ENCODE measurements at regions not wholly inside any gene's neighbourhood (a gene's known extent, or its start where the extent isn't known, plus 50 kb on each side); places are given as distances from the start of the nearest gene placed in this dataset.

- Mint-ChIP-seq H3K9me3 (no peaks in the 10 kb centered on the region), H3K27me3 (ENCODE audit: insufficient read depth) (peaks cover 60% of the 10 kb centered on the region), H3K4me3 (no peak overlapping the region), H3K36me3 (ENCODE audit: low read depth) (no peaks in the 10 kb centered on the region), H3K4me1 (peaks cover 47% of the 10 kb centered on the region), H3K27ac (no peak overlapping the region)
- Histone ChIP-seq H3K27ac (ENCODE audit: low read depth, low read length) (no peak overlapping the region), H3K27me3 (ENCODE audit: control insufficient read depth, insufficient read depth, low read length, poor library complexity, severe bottlenecking) (peaks cover 100% of the 10 kb centered on the region), H3K9ac (ENCODE audit: extremely low read depth, low read length, poor library complexity, severe bottlenecking) (no peak overlapping the region), H3K4me3 (ENCODE audit: low read length) (no peak overlapping the region), H3K9me3 (ENCODE audit: control insufficient read depth, low read length) (no peaks in the 10 kb centered on the region), H3K4me1 (ENCODE audit: control insufficient read depth, insufficient read depth, low read length) (peaks cover 7% of the 10 kb centered on the region), H3K36me3 (ENCODE audit: control insufficient read depth, insufficient read depth, low read length) (no peaks in the 10 kb centered on the region)
- TF ChIP-seq, protein P1, sequence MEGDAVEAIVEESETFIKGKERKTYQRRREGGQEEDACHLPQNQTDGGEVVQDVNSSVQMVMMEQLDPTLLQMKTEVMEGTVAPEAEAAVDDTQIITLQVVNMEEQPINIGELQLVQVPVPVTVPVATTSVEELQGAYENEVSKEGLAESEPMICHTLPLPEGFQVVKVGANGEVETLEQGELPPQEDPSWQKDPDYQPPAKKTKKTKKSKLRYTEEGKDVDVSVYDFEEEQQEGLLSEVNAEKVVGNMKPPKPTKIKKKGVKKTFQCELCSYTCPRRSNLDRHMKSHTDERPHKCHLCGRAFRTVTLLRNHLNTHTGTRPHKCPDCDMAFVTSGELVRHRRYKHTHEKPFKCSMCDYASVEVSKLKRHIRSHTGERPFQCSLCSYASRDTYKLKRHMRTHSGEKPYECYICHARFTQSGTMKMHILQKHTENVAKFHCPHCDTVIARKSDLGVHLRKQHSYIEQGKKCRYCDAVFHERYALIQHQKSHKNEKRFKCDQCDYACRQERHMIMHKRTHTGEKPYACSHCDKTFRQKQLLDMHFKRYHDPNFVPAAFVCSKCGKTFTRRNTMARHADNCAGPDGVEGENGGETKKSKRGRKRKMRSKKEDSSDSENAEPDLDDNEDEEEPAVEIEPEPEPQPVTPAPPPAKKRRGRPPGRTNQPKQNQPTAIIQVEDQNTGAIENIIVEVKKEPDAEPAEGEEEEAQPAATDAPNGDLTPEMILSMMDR (conservative IDR thresholded peaks at IDR 0.05), result no peak
- DNase-seq, result peak; percentile 64
- WGBS, 2 experiments (ENCODE audit: insufficient coverage in 1 of 2, insufficient read length in 1 of 2), result 70 to 71% methylated on average over 16 to 20 of the region's 20 CpGs
Measured at GRCh38 chr13:52906122-52906903, 57.9 kb upstream of the PCDH8 start.

- H3K4me1 ChIP-seq (ENCODE audit: control insufficient read depth, insufficient read depth, low read length), result peaks cover 7% of the 10 kb centered on the region
- peaks cover 62% of the 10 kb centered on the region for H3K27me3 Mint-ChIP-seq (ENCODE audit: insufficient read depth)
Measured at GRCh38 chr13:52905701-52906100, 57.3 kb upstream of the PCDH8 start.

DNA sequence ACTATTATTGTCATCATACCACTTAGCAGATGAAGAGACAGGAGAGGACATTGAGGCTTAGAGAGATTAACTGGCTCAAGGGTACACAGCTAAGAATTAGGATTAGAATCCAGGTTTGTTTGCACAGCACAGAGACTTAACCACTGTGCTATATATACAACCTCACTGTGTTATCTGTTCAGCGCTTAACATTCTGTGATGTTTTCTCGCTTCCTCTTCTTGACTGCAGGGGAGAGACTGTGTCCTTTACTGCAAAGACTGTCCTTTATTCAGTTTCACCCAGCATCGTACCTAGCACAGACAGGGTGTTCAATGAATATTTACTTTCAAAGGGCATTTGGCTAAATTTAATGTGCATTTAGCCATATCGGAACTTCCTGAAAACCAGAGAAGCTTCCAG lies 54.9 kb upstream of the PCDH8 start:
- H3K27ac Mint-ChIP-seq, result no peak overlapping the region
- H3K9me3 Mint-ChIP-seq, result no peaks in the 10 kb centered on the region
- no peak overlapping the region for H3K4me3 Mint-ChIP-seq
- 64 to 67% methylated on average over 3 to 4 of the region's 4 CpGs for WGBS, 2 experiments (ENCODE audit: insufficient coverage in 1 of 2, insufficient read length in 1 of 2)
- H3K36me3 Mint-ChIP-seq (ENCODE audit: low read depth), result no peaks in the 10 kb centered on the region
- H3K4me1 Mint-ChIP-seq, result peaks cover 47% of the 10 kb centered on the region
- DNase-seq, result no peak
- Histone ChIP-seq H3K4me3 (ENCODE audit: low read length) (no peak overlapping the region), H3K27ac (ENCODE audit: low read depth, low read length) (no peak overlapping the region), H3K36me3 (ENCODE audit: control insufficient read depth, insufficient read depth, low read length) (no peaks in the 10 kb centered on the region), H3K9me3 (ENCODE audit: control insufficient read depth, low read length) (no peaks in the 10 kb centered on the region), H3K27me3 (ENCODE audit: control insufficient read depth, insufficient read depth, low read length, poor library complexity, severe bottlenecking) (peaks cover 93% of the 10 kb centered on the region), H3K4me1 (ENCODE audit: control insufficient read depth, insufficient read depth, low read length) (peaks cover 7% of the 10 kb centered on the region), H3K9ac (ENCODE audit: extremely low read depth, low read length, poor library complexity, severe bottlenecking) (no peak overlapping the region)
- TF ChIP-seq, protein P1 (conservative IDR thresholded peaks at IDR 0.05), result no peak
- H3K27me3 Mint-ChIP-seq (ENCODE audit: insufficient read depth), result peaks cover 68% of the 10 kb centered on the region

More at GRCh38 chr13:52905701-52906100, 57.3 kb upstream of the PCDH8 start:
- H3K9me3 ChIP-seq (ENCODE audit: control insufficient read depth, low read length), result no peaks in the 10 kb centered on the region
- no peak overlapping the region for H3K27ac Mint-ChIP-seq
- no peak overlapping the region for H3K4me3 Mint-ChIP-seq
- DNase-seq, result no peak
- TF ChIP-seq, protein P1 (conservative IDR thresholded peaks at IDR 0.05), result no peak
- no peaks in the 10 kb centered on the region for H3K36me3 ChIP-seq (ENCODE audit: control insufficient read depth, insufficient read depth, low read length)
- H3K9me3 Mint-ChIP-seq, result no peaks in the 10 kb centered on the region
- 100% methylated on average over 1 of the region's 1 CpG; no CpG with 5 or more reads in 1 of the 2 experiments for WGBS, 2 experiments (ENCODE audit: insufficient coverage in 1 of 2, insufficient read length in 1 of 2)
- H3K36me3 Mint-ChIP-seq (ENCODE audit: low read depth), result no peaks in the 10 kb centered on the region
- no peak overlapping the region for H3K27ac ChIP-seq (ENCODE audit: low read depth, low read length)
- H3K4me1 Mint-ChIP-seq, result peaks cover 47% of the 10 kb centered on the region
- no peak overlapping the region for H3K4me3 ChIP-seq (ENCODE audit: low read length)
- H3K9ac ChIP-seq (ENCODE audit: extremely low read depth, low read length, poor library complexity, severe bottlenecking), result no peak overlapping the region
- peaks cover 97% of the 10 kb centered on the region for H3K27me3 ChIP-seq (ENCODE audit: control insufficient read depth, insufficient read depth, low read length, poor library complexity, severe bottlenecking)
